HepG2 (cell line): ENCODE measurements at regions not wholly inside any gene's neighbourhood (a gene's known extent, or its start where the extent isn't known, plus 50 kb on each side); places are given as distances from the start of the nearest gene placed in this dataset.

Source experiments
- BRCA1 ChIP-seq: sonication (generic); formaldehyde crosslinking; IDR thresholded peaks from 2 replicates; pipeline ENCODE4 v1.4.0; 2020; ENCODE audit warnings: missing genetic modification reagents
- SP2 ChIP-seq: sonication (generic); formaldehyde crosslinking; IDR thresholded peaks from 2 replicates; pipeline ENCODE4 v1.5.1; 2020; ENCODE audit warnings: mild to moderate bottlenecking, missing genetic modification reagents
- ZNF275 ChIP-seq: sonication (generic); formaldehyde crosslinking; IDR thresholded peaks from 2 replicates; pipeline ENCODE4 v1.8.0; 2022; ENCODE audit warnings: missing genetic modification reagents, mild to moderate bottlenecking, inconsistent platforms, borderline replicate concordance
- TF ChIP-seq, protein P1 (sequence below): sonication (generic); formaldehyde crosslinking; IDR thresholded peaks from 2 replicates; pipeline ENCODE4 v1.5.0; 2020; ENCODE audit warnings: mild to moderate bottlenecking, missing genetic modification reagents, borderline replicate concordance
- TF ChIP-seq, protein P2 (sequence below): sonication (generic); formaldehyde crosslinking; IDR thresholded peaks from 2 replicates; pipeline ENCODE4 v1.4.0; 2020; ENCODE audit warnings: missing genetic modification reagents

GRCh38 chr6:113331021-113331420 is 526.1 kb upstream of the MARCKS start (continued):
- TF ChIP-seq, protein P1, sequence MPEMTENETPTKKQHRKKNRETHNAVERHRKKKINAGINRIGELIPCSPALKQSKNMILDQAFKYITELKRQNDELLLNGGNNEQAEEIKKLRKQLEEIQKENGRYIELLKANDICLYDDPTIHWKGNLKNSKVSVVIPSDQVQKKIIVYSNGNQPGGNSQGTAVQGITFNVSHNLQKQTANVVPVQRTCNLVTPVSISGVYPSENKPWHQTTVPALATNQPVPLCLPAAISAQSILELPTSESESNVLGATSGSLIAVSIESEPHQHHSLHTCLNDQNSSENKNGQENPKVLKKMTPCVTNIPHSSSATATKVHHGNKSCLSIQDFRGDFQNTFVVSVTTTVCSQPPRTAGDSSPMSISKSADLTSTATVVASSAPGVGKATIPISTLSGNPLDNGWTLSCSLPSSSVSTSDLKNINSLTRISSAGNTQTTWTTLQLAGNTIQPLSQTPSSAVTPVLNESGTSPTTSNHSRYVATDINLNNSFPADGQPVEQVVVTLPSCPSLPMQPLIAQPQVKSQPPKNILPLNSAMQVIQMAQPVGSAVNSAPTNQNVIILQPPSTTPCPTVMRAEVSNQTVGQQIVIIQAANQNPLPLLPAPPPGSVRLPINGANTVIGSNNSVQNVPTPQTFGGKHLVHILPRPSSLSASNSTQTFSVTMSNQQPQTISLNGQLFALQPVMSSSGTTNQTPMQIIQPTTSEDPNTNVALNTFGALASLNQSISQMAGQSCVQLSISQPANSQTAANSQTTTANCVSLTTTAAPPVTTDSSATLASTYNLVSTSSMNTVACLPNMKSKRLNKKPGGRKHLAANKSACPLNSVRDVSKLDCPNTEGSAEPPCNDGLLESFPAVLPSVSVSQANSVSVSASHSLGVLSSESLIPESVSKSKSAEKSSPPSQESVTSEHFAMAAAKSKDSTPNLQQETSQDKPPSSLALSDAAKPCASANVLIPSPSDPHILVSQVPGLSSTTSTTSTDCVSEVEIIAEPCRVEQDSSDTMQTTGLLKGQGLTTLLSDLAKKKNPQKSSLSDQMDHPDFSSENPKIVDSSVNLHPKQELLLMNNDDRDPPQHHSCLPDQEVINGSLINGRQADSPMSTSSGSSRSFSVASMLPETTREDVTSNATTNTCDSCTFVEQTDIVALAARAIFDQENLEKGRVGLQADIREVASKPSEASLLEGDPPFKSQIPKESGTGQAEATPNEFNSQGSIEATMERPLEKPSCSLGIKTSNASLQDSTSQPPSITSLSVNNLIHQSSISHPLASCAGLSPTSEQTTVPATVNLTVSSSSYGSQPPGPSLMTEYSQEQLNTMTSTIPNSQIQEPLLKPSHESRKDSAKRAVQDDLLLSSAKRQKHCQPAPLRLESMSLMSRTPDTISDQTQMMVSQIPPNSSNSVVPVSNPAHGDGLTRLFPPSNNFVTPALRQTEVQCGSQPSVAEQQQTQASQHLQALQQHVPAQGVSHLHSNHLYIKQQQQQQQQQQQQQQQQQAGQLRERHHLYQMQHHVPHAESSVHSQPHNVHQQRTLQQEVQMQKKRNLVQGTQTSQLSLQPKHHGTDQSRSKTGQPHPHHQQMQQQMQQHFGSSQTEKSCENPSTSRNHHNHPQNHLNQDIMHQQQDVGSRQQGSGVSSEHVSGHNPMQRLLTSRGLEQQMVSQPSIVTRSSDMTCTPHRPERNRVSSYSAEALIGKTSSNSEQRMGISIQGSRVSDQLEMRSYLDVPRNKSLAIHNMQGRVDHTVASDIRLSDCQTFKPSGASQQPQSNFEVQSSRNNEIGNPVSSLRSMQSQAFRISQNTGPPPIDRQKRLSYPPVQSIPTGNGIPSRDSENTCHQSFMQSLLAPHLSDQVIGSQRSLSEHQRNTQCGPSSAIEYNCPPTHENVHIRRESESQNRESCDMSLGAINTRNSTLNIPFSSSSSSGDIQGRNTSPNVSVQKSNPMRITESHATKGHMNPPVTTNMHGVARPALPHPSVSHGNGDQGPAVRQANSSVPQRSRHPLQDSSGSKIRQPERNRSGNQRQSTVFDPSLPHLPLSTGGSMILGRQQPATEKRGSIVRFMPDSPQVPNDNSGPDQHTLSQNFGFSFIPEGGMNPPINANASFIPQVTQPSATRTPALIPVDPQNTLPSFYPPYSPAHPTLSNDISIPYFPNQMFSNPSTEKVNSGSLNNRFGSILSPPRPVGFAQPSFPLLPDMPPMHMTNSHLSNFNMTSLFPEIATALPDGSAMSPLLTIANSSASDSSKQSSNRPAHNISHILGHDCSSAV (CRISPR knock-in tag), result no peak
- TF ChIP-seq ZNF275 (CRISPR knock-in tag), result no peak
- TF ChIP-seq, protein P2, sequence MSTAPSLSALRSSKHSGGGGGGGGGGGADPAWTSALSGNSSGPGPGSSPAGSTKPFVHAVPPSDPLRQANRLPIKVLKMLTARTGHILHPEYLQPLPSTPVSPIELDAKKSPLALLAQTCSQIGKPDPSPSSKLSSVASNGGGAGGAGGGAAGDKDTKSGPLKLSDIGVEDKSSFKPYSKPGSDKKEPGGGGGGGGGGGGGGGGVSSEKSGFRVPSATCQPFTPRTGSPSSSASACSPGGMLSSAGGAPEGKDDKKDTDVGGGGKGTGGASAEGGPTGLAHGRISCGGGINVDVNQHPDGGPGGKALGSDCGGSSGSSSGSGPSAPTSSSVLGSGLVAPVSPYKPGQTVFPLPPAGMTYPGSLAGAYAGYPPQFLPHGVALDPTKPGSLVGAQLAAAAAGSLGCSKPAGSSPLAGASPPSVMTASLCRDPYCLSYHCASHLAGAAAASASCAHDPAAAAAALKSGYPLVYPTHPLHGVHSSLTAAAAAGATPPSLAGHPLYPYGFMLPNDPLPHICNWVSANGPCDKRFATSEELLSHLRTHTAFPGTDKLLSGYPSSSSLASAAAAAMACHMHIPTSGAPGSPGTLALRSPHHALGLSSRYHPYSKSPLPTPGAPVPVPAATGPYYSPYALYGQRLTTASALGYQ (CRISPR knock-in tag), result no peak
- no peak for TF ChIP-seq BRCA1 (CRISPR knock-in tag)
- no peak for TF ChIP-seq SP2 (CRISPR knock-in tag)
